DMS53 (cell line): ENCODE measurements at regions not wholly inside any gene's neighbourhood (a gene's known extent, or its start where the extent isn't known, plus 50 kb on each side); places are given as distances from the start of the nearest gene placed in this dataset.
A peak's percentile ranks its signal among the peaks of the same experiment; 100 is the strongest.

Experiments
- DNase-seq: peaks from one replicate; lab custom pipeline; 2025; lab: John Stamatoyannopoulos, UW

GRCh38 chr10:111887266-111887665 is 296.3 kb downstream of the GPAM start:
- DNase-seq: no peak

- no peak for DNase-seq
Measured at GRCh38 chr10:111890046-111890445, 293.5 kb downstream of the GPAM start.

GRCh38 chr10:111916011-111916410 is 267.6 kb downstream of the GPAM start:
- no peak for DNase-seq

- no peak for DNase-seq
Measured at GRCh38 chr10:111921821-111922220, 261.7 kb downstream of the GPAM start.

- DNase-seq: no peak
Measured at GRCh38 chr10:111923032-111923431, 260.5 kb downstream of the GPAM start.

- no peak for DNase-seq
Measured at GRCh38 chr10:111926286-111926685, 257.3 kb downstream of the GPAM start.

GRCh38 chr10:111933937-111934336 is 249.6 kb downstream of the GPAM start:
- no peak for DNase-seq

- DNase-seq: no peak
Measured at GRCh38 chr10:111934931-111935330, 248.6 kb downstream of the GPAM start.

GRCh38 chr10:111936143-111936542 is 247.4 kb downstream of the GPAM start:
- no peak for DNase-seq

- no peak for DNase-seq
Measured at GRCh38 chr10:111944331-111944730, 239.2 kb downstream of the GPAM start.

GRCh38 chr10:111953949-111954348 is 229.6 kb downstream of the GPAM start:
- no peak for DNase-seq

GRCh38 chr10:111954386-111954785 is 229.2 kb downstream of the GPAM start:
- DNase-seq: no peak

- DNase-seq: peak; percentile 25
Measured at GRCh38 chr10:111956841-111957240, 226.7 kb downstream of the GPAM start.

GRCh38 chr10:111962951-111963350 is 220.6 kb downstream of the GPAM start:
- DNase-seq: no peak

- DNase-seq: no peak
Measured at GRCh38 chr10:111967116-111967515, 216.4 kb downstream of the GPAM start.

- peak; percentile 16 for DNase-seq
Measured at GRCh38 chr10:111967547-111967946, 216.0 kb downstream of the GPAM start.

- DNase-seq: no peak
Measured at GRCh38 chr10:111968647-111969046, 214.9 kb downstream of the GPAM start.

GRCh38 chr10:111970111-111970510 is 213.5 kb downstream of the GPAM start:
- no peak for DNase-seq

GRCh38 chr10:111972109-111972508 is 211.5 kb downstream of the GPAM start:
- peak; percentile 63 for DNase-seq

GRCh38 chr10:111973306-111973705 is 210.3 kb downstream of the GPAM start:
- no peak for DNase-seq

GRCh38 chr10:111973826-111974225 is 209.7 kb downstream of the GPAM start:
- DNase-seq: no peak

GRCh38 chr10:111974325-111974724 is 209.2 kb downstream of the GPAM start:
- peak; percentile 16 for DNase-seq

GRCh38 chr10:111976557-111976956 is 207.0 kb downstream of the GPAM start:
- DNase-seq: no peak

GRCh38 chr10:111984057-111984456 is 199.5 kb downstream of the GPAM start:
- no peak for DNase-seq

- DNase-seq: no peak
Measured at GRCh38 chr10:111986079-111986478, 197.5 kb downstream of the GPAM start.
